ENCODE measurements at regions not wholly inside any gene's neighbourhood (a gene's known extent, or its start where the extent isn't known, plus 50 kb on each side); places are given as distances from the start of the nearest gene placed in this dataset.

DNA sequence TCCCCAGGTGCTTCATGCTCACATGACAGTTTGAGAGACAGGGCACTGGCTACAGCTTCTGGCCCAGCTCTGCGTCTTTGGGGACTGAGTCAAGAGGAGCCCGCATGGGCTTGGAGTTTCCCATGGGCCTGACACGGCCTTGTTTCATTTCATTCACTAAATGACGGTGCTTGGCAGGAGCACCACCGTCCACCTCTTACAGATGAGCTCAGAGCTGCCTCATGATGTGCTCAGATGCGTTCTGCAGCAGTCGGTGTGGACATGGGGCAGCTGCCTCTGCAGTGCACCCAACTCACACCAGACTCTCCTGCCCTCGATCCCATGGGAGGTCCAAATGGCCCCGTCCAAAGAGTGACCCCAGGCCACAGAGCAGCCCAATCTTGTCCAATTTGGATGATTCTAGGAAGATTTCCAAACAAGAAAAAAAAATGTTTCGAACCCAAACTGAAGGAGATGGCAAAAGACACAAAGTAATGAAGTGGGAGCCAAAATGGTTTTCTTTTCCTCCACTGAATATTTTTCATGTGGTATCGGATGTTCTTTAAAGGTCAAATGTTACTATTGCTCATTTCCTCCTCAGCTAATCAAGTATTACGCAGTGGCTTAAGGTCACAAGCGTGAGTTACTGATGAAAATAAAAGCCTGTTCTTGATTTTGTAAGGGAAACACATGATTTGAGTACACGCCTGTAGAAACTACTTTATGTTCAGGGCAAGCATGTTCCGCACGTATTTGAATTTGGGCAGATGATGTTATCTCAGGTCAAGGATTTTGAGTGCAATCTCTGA is 524.2 kb downstream of the CDH26 start:
- Histone ChIP-seq H3K4me2 (ENCODE audit: low read length) (no peak overlapping the region), H4K20me1 (ENCODE audit: low read length) (no peaks in the 10 kb centered on the region), H3K27me3 (ENCODE audit: low read length) (no peaks in the 10 kb centered on the region), H3K4me3 (ENCODE audit: low read length) (no peak overlapping the region), H3K79me2 (ENCODE audit: low read length) (no peaks in the 10 kb centered on the region), H2AFZ (ENCODE audit: low read length) (no peak overlapping the region), H3F3A (ENCODE audit: low read length, unreplicated experiment) (no peaks in the 10 kb centered on the region), H3K27ac (ENCODE audit: low read length) (no peak overlapping the region), H3K4me1 (ENCODE audit: insufficient read depth, low read length) (no peaks in the 10 kb centered on the region), H3K36me3 (ENCODE audit: low read depth, low read length) (no peaks in the 10 kb centered on the region), H3K9me2 (replicated peaks; ENCODE audit: low read length) (no peaks in the 10 kb centered on the region), H3K9me3 (ENCODE audit: low read length) (0 out of 2 replicates have a peak, but pooled peaks cover 4% of the 10 kb centered on the region), H3K9ac (ENCODE audit: low read length) (no peak overlapping the region)
- ChIA-PET POLR2A (ENCODE audit: unreplicated experiment) (no interaction called here), CTCF (no interaction called here)
- no peak for DNase-seq
- TF ChIP-seq, protein P1, sequence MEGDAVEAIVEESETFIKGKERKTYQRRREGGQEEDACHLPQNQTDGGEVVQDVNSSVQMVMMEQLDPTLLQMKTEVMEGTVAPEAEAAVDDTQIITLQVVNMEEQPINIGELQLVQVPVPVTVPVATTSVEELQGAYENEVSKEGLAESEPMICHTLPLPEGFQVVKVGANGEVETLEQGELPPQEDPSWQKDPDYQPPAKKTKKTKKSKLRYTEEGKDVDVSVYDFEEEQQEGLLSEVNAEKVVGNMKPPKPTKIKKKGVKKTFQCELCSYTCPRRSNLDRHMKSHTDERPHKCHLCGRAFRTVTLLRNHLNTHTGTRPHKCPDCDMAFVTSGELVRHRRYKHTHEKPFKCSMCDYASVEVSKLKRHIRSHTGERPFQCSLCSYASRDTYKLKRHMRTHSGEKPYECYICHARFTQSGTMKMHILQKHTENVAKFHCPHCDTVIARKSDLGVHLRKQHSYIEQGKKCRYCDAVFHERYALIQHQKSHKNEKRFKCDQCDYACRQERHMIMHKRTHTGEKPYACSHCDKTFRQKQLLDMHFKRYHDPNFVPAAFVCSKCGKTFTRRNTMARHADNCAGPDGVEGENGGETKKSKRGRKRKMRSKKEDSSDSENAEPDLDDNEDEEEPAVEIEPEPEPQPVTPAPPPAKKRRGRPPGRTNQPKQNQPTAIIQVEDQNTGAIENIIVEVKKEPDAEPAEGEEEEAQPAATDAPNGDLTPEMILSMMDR (conservative IDR thresholded peaks at IDR 0.05; ENCODE audit: low read depth, low read length) = no peak
- no peak for TF ChIP-seq EZH2phosphoT487 (IDR thresholded peaks at IDR 0.05; ENCODE audit: borderline replicate concordance, low read length)
- no peak for TF ChIP-seq EZH2 (IDR thresholded peaks at IDR 0.05; ENCODE audit: low read length, unreplicated experiment)
- ATAC-seq = no peak
- intact Hi-C loops (cut with micrococcal nuclease) = no loop called here
- no TSS peak for BruUV-seq (replicated peaks)

DNA sequence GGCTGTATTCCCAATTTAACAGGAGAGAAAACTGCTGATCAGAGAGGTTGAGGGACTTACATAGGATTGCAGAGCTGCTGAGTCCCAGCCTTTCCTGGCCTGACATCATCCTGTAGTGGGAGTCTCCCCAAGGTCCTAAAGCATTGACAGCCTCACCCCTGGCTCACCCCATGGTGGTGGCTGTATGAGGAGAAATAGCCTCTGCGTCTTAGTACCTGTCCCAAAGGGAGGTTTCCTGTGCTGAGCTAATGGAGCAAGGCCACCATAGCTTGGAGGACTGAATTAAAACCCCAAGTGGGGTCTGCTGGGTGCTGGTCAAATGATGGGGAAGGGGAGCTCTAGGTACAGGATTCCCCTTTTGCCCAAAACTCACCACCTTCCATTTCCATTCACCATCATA is 525.1 kb downstream of the CDH26 start:
- TF ChIP-seq EZH2 (IDR thresholded peaks at IDR 0.05; ENCODE audit: low read length, unreplicated experiment) = no peak
- TF ChIP-seq, protein P1 (conservative IDR thresholded peaks at IDR 0.05; ENCODE audit: low read depth, low read length) = no peak
- no peak for TF ChIP-seq EZH2phosphoT487 (IDR thresholded peaks at IDR 0.05; ENCODE audit: borderline replicate concordance, low read length)
- H3K27me3 ChIP-seq (ENCODE audit: low read length) = no peaks in the 10 kb centered on the region
- POLR2A ChIA-PET (ENCODE audit: unreplicated experiment) = no interaction called here
- H2AFZ ChIP-seq (ENCODE audit: low read length) = no peak overlapping the region
- no peaks in the 10 kb centered on the region for H4K20me1 ChIP-seq (ENCODE audit: low read length)
- ATAC-seq = no peak
- no peak overlapping the region for H3K27ac ChIP-seq (ENCODE audit: low read length)
- no peaks in the 10 kb centered on the region for H3F3A ChIP-seq (ENCODE audit: low read length, unreplicated experiment)
- 0 out of 2 replicates have a peak, but pooled peaks cover 4% of the 10 kb centered on the region for H3K9me3 ChIP-seq (ENCODE audit: low read length)
- intact Hi-C loops (cut with micrococcal nuclease) = no loop called here
- no peak overlapping the region for H3K9ac ChIP-seq (ENCODE audit: low read length)
- no peak for DNase-seq
- H3K79me2 ChIP-seq (ENCODE audit: low read length) = no peaks in the 10 kb centered on the region
- no peaks in the 10 kb centered on the region for H3K36me3 ChIP-seq (ENCODE audit: low read depth, low read length)
- H3K4me3 ChIP-seq (ENCODE audit: low read length) = no peak overlapping the region
- no peaks in the 10 kb centered on the region for H3K4me1 ChIP-seq (ENCODE audit: insufficient read depth, low read length)
- H3K4me2 ChIP-seq (ENCODE audit: low read length) = no peak overlapping the region
- BruUV-seq (replicated peaks) = no TSS peak
- H3K9me2 ChIP-seq (replicated peaks; ENCODE audit: low read length) = no peaks in the 10 kb centered on the region
- CTCF ChIA-PET = no interaction called here

DNA sequence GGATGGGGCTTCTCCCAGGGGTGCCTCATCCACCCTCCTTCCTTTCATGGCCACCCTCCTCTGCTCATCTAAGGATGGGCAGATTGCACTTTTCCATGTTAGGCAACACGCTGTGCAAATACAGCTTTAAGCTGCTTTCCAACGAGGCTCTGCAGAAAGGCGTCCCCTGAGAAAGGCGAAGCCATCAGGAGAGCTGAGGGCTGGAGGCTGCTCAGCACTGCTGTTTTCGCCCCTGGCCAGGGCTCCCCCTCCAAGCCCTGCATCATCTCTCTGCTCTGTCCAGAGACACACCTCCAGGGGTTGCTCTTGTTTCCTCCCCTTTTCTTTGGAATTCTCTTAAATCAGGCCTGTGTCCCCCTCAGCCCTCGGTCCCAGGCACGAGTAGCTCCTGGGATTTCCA is 526.1 kb downstream of the CDH26 start:
- H3K9ac ChIP-seq (ENCODE audit: low read length) = no peak overlapping the region
- BruUV-seq (replicated peaks) = no TSS peak
- intact Hi-C loops (cut with micrococcal nuclease) = no loop called here
- no peaks in the 10 kb centered on the region for H3K4me1 ChIP-seq (ENCODE audit: insufficient read depth, low read length)
- TF ChIP-seq, protein P1 (conservative IDR thresholded peaks at IDR 0.05; ENCODE audit: low read depth, low read length) = no peak
- TF ChIP-seq EZH2 (IDR thresholded peaks at IDR 0.05; ENCODE audit: low read length, unreplicated experiment) = no peak
- TF ChIP-seq EZH2phosphoT487 (IDR thresholded peaks at IDR 0.05; ENCODE audit: borderline replicate concordance, low read length) = no peak
- no peaks in the 10 kb centered on the region for H3F3A ChIP-seq (ENCODE audit: low read length, unreplicated experiment)
- H3K4me3 ChIP-seq (ENCODE audit: low read length) = no peak overlapping the region
- 0 out of 2 replicates have a peak, but pooled peaks cover 4% of the 10 kb centered on the region for H3K9me3 ChIP-seq (ENCODE audit: low read length)
- H3K36me3 ChIP-seq (ENCODE audit: low read depth, low read length) = no peaks in the 10 kb centered on the region
- H4K20me1 ChIP-seq (ENCODE audit: low read length) = no peaks in the 10 kb centered on the region
- ChIA-PET CTCF (no interaction called here), POLR2A (ENCODE audit: unreplicated experiment) (no interaction called here)
- H2AFZ ChIP-seq (ENCODE audit: low read length) = no peak overlapping the region
- no peak overlapping the region for H3K27ac ChIP-seq (ENCODE audit: low read length)
- no peak overlapping the region for H3K4me2 ChIP-seq (ENCODE audit: low read length)
- H3K9me2 ChIP-seq (replicated peaks; ENCODE audit: low read length) = no peaks in the 10 kb centered on the region
- H3K27me3 ChIP-seq (ENCODE audit: low read length) = no peaks in the 10 kb centered on the region
- no peak for DNase-seq
- ATAC-seq = no peak
- H3K79me2 ChIP-seq (ENCODE audit: low read length) = no peaks in the 10 kb centered on the region
